CMK (cell line): ENCODE measurements at regions not wholly inside any gene's neighbourhood (a gene's known extent, or its start where the extent isn't known, plus 50 kb on each side); places are given as distances from the start of the nearest gene placed in this dataset.

Experiments
- DNase-seq: peaks from one replicate; pipeline ENCODE4 v3.0.0-alpha.2; 2010; ENCODE audit warnings: low read depth

- DNase-seq, result peak; percentile 2
Observed at GRCh38 chr7:10122551-10123100, 851.0 kb upstream of the PHF14 start.

GRCh38 chr7:10128748-10129147, 844.9 kb upstream of the PHF14 start:
- DNase-seq, result no peak

- no peak for DNase-seq
Observed at GRCh38 chr7:10138087-10138854, 835.4 kb upstream of the PHF14 start.

GRCh38 chr7:10146271-10146670, 827.4 kb upstream of the PHF14 start:
- no peak for DNase-seq

GRCh38 chr7:10156972-10157371, 816.7 kb upstream of the PHF14 start:
- DNase-seq, result no peak

GRCh38 chr7:10181996-10182395, 791.7 kb upstream of the PHF14 start:
- DNase-seq, result no peak

- no peak for DNase-seq
Observed at GRCh38 chr7:10192074-10192473, 781.6 kb upstream of the PHF14 start.

GRCh38 chr7:10205696-10206095, 768.0 kb upstream of the PHF14 start:
- no peak for DNase-seq

GRCh38 chr7:10210000-10210399, 763.7 kb upstream of the PHF14 start:
- DNase-seq, result no peak

GRCh38 chr7:10211016-10211415, 762.7 kb upstream of the PHF14 start:
- no peak for DNase-seq

GRCh38 chr7:10211861-10212260, 761.8 kb upstream of the PHF14 start:
- no peak for DNase-seq

GRCh38 chr7:10212649-10213048, 761.0 kb upstream of the PHF14 start:
- DNase-seq, result no peak

- DNase-seq, result no peak
Observed at GRCh38 chr7:10216462-10216861, 757.2 kb upstream of the PHF14 start.

- no peak for DNase-seq
Observed at GRCh38 chr7:10221084-10221483, 752.6 kb upstream of the PHF14 start.

GRCh38 chr7:10222976-10223375, 750.7 kb upstream of the PHF14 start:
- no peak for DNase-seq

GRCh38 chr7:10225275-10225674, 748.4 kb upstream of the PHF14 start:
- DNase-seq, result no peak

- DNase-seq, result no peak
Observed at GRCh38 chr7:10237306-10237705, 736.4 kb upstream of the PHF14 start.

GRCh38 chr7:10238641-10239040, 735.0 kb upstream of the PHF14 start:
- DNase-seq, result no peak

- DNase-seq, result no peak
Observed at GRCh38 chr7:10239695-10240345, 733.9 kb upstream of the PHF14 start.

GRCh38 chr7:10245406-10245805, 728.3 kb upstream of the PHF14 start:
- no peak for DNase-seq

- no peak for DNase-seq
Observed at GRCh38 chr7:10257438-10257837, 716.2 kb upstream of the PHF14 start.

GRCh38 chr7:10266976-10267375, 706.7 kb upstream of the PHF14 start:
- DNase-seq, result no peak

- DNase-seq, result no peak
Observed at GRCh38 chr7:10268034-10268433, 705.6 kb upstream of the PHF14 start.

- no peak for DNase-seq
Observed at GRCh38 chr7:10282909-10283308, 690.8 kb upstream of the PHF14 start.
